NCI-H524 (cell line): ENCODE measurements at regions not wholly inside any gene's neighbourhood (a gene's known extent, or its start where the extent isn't known, plus 50 kb on each side); places are given as distances from the start of the nearest gene placed in this dataset.

Source experiments
- DNase-seq, 2 experiments: peaks; one replicate each; lab custom pipeline; 2025; lab: John Stamatoyannopoulos, UW

DNA sequence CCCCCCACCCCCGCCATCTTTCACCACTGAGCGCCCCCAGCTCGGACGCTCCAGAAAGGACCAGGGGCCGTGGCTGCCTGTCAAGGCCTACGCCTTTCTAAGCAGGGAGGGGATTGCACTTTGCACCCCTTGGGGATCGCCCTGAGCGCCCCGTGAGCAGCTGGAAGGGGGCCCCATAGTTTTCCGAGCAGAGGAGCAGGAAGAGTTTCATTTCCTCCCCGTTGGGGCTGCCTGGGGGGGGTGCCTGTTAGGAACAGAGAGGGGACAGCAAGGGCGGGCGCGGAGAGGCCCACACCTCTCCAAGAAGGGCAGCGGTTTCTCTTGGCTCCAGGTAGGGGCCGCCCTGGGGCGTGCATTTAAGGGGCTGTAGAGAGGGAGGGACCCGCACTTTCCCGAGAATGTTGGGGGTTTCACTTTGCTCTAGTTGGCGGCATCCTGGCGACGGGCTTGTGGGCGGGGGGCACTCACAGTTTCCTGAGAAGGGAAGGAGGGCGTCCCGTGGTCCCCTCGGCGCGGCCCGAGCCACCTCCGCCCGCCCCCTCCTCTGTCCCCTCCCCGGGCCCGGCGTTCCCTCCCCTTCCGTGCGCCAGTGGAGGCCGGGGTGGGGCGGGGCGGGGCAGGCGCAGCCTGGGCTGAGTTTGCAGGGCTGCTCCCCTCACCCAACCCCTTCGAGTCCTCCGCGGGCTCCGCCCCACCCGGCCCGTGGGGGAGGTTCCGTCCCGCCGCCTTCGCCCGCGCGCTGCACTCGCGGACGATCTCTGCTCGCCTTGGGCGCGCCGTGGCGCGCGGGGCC, 82.3 kb upstream of the CD99 start:
- no peak for DNase-seq

DNA sequence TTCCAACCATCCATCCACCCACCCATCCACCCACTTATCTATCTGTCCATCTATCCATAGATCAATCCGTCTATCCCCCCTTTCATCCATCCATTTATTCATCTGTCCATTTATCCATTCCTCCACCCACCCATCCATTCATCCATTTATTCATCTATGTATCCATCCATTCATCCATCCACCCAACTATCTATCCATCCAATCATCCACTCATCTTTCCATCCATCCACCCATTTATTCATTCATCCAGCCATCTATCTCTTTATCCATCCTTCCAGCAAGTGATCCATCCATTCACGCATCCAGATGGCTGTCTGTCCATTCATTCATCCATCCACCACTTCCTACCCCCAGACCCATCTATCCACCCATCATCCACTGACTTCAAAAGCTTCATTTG, 84.0 kb upstream of the CD99 start:
- DNase-seq = no peak

DNA sequence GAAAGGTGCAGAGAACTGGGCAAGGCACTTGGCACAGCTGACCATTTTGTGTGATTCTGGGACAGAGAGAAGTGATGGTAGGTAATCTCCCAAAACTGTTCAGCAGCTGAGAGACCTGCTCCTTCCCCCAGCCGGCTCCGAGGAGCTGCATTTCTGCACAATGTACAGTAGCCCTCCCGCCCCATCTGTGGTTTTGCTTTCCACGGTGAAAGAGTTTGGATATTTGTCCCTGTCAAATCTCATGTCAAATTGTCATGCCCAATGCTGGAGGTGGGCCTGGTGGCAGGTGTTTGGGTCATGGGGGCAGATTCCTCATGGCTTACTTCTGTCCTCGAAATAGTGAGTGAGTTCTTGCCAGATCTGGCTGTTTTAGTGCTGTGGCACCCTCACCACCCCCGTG, 90.5 kb upstream of the CD99 start:
- no peak for DNase-seq

DNA sequence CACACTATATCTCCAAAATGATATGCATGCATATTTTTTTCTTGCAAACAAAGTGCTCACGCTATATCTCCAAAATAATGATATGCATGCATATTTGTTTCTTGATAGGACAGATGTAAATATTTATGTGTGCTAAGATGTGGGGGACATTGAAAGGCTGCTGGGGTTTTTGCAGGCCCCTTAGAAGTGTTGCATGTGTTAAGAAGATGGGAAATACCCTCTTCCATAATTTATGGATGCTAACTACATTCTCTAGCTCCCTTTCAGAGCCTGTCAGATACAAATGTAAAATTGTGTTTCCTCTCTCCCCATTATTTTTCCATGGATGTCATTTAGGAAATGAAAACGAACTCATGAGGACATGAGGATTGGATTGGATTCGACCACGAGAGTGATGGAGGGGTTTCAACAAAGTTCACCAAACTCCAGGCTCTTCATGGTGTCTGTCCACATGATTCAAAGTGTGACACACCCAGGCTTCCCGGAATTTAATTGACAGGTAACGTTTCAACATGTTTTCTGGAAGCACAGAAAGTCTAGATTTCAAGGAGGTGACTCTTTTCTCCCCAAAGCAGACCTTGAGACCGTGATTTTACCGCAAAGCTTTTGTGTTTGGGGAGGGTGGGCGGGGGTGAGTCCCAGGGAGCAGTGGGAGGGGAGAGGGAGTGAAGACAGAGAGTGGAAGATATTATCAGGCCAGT, 94.4 kb upstream of the CD99 start:
- no peak for DNase-seq

GRCh38 chrX:2596045-2596444, 95.0 kb upstream of the CD99 start:
- no peak for DNase-seq

GRCh38 chrX:2595258-2595657, 94.5 kb upstream of the DHRSX start:
- DNase-seq = no peak

DNA sequence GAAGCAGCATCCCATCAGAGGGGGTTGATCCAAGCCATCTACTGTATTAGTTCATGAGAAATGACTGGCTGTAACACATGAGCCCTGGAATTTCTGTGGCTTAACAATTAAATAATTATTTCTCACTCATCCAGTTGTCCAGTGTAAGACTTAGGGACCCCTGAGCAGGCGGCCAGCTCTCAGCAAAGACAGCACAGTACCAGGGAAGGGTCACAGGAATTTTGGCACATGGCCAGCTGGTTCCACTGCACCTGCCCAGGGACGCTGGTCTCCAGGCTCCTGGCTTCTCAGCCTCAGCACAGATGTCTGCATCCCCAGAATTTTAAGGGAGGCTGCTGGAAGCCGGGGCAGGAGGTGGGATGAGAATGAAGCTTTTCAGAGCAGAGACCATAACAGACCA, 93.7 kb upstream of the DHRSX start:
- DNase-seq = no peak

GRCh38 chrX:2592279-2592678, 91.5 kb upstream of the DHRSX start:
- DNase-seq = no peak

GRCh38 chrX:2589186-2590020, 88.6 kb upstream of the DHRSX start:
- DNase-seq = no peak

DNA sequence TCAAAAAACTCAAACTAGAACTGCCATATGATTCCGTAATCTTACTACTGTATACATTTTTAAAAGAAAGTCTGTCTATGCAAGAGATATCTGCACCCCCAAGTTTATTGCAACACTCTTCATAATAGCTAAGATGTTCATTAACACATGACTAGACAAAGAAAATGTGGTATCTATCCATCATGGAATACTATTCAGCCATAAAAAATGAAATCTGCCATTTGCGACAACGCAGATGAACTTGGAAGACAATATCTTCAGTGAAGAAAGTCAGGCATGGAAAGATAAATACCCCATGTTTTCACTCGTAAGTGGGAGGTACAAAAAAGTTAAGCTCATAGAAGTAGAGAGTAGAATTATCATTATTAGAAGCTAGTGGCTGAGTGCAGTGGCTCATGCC, 87.3 kb upstream of the DHRSX start:
- no peak for DNase-seq

- no peak for DNase-seq
These were observed 86.4 kb upstream of the DHRSX start for GRCh38 chrX:2587146-2587545.

GRCh38 chrX:2585158-2585470, 84.3 kb upstream of the DHRSX start:
- DNase-seq = no peak

DNA sequence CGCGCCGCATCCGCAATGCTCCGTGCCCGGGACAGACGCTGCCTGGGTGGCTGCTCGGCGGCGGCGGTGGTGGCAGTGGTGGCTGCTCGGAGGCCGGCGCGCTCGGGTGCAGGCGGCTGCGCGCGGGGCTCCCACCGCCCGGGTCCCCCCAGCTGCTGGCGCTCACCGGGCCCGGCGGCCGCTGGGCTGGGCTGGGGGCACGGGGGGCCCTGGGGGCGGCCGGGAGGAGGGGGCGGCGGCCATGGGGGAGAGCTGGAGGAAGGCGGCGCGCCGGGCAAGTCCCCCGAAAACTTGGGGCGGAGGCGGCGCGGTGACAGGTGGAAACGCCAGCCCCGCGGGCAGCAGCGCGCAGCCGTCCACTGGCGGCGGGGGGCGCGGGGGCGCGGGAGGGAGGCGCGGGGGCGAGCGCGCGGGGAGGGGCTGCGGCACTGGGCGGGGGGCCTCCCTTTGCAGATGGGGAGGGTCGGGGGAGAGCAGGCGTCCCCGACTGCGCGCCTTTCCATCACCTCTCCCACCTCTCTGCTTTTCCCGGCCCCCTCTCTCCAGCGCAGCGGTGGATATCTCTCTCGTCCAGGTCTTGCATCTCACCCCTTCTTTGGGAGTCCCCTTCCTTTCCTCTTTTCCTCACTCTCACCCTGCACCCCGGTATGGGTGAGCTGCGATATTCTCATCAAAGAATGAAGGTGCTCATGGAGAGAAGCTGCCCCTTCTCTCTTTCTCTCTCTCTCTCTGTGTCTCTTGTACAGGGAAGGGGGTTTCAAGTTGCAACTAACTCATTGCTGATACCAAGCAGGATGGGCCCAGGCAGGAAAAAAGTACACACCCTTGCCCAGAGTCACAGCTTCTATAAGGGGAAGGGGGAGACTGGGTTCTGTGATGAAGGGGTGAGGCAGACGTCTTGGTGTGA, 83.7 kb upstream of the DHRSX start:
- DNase-seq = no peak

DNA sequence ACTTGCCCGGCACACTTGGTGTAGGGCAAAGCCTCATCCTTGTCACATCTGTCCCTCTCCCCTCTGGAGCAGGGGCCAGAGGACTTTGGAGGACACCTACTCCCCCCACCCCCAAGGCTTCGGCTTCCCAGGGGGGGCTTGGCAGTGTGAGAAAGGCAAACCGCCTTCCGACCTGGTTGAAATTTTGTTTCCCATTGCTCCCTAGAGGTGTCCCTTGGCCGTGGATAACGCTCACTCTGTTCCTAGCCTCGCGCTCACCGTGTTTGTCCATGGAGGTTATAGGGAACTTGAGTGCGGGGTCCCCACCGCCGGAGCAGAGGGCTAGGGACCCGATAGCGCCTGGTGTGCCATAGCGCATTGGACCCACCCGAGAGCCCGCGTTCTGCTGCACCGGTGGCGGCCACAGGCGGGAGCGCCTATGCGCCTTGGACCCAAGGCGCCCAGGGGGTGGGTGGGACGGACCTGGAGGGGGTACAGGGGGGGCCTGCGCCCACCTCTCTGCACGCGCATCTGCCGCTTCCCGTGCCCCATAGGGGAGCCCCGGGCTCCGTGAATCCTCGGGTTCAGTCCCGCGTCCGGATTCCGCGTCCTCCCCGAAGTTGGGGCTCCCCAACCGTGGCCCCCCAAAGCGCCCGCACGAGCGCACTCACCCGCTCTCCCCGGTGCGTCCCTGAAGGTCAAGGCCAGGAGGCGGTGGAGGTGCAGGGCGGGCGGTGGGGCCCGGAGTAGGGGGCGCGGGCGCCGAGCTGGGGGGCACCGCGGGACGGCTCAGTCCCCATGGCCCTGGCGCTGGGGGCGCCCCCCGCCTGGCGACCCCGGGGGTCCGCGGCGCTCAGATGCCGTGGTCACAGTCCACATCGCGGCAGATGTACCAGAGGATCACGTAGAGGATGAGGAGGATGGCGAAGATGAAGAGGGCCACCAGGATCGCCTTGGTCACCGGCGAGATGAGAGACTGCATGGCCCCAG, 82.7 kb upstream of the DHRSX start:
- no peak for DNase-seq

GRCh38 chrX:2582667-2583066, 81.9 kb upstream of the DHRSX start:
- DNase-seq = no peak

GRCh38 chrX:2581296-2581695, 80.5 kb upstream of the DHRSX start:
- no peak for DNase-seq

DNA sequence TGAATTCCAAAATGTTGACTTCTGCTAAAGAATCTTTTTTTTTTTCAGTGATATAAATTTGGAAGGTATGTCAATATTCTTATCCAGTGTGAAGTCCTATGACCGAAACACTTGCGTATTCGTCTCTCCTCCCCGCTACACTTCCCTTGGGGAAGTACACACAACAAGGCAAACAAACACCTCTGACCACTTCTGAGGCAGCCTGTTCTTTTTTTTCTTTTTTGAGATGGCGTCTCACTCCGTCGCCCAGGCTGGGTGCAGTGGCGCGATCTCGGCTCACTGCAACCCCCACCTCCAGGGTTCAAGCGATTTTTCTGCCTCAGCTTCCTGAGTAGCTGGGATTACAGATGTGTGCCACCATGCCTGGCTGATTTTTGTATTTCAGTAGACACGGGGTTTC, 78.1 kb upstream of the DHRSX start:
- DNase-seq = no peak

DNA sequence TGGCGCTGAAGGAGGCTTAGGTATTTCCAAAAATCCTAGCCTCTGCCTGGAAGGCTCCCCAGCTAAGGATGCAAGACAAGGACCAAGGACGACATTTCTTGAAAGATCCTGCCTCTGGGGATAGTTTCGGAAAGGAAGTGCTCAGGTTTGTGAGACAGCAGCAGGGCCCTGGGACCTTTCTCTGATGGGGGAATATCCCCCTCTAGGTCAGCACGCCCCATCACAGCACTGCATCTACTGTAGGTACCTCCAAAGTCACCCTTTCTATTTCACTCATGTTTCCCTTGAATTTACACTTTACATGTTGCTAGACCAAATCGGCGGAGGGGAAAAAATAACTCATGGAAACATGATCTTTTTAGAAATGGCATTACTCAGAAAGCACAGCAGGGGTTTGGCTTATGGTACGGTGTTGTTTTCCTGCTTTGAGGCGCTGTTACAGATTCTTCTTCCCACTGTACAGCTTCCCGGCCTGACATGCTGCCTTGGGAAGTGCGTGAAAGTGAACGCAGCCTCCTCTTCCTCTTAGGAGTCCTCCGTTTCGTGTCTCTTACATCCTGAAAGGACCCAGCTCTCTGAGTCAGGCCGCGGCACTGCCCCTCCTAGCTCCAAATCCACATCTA, 77.2 kb upstream of the DHRSX start:
- DNase-seq = peak in 1 of 2 experiments; percentile 41

DNA sequence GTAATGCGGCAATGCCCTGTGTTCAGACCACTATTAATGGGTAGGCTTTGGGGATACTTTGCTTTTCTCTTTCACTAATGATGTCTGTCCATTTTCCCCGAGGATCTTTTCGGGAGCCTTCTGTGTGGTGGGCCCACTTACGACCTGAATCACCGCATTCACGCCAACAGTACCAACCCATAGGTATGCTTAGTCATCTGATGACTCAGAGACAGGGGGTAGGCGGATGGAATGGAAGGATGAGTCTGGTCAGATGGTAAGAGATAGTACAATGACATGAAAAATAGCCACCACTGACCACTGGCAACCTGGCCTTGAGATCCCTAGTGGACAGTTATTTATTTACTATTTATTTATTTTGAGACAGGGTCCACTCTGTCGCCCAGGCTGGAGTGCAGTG, 76.0 kb upstream of the DHRSX start:
- DNase-seq = no peak

DNA sequence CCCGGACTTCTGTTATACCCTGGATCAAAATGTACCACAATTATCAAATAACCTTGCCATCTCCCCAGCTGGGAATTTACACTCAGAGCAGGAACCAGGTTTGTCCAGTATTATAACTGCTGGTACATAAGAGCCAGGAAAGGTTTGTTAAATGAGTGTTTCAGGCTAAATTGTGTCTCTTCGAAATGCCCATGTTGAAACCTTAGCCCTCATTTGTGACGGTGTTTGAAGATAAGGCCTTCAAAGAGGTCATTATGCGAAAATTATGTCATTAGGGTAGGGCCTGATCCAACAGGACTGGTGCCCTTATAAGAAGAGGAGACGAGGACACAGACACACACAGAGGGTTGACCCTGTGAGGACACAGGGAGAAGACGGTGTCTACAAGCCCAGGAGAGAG, 73.5 kb upstream of the DHRSX start:
- no peak for DNase-seq
